ENCODE measurements at regions not wholly inside any gene's neighbourhood (a gene's known extent, or its start where the extent isn't known, plus 50 kb on each side); places are given as distances from the start of the nearest gene placed in this dataset.
"Not testable (repeated sequence)": the region's sequence is repeated elsewhere in the genome, so short reads cannot be mapped to it uniquely, and the experiment has no call there.

- no peak overlapping the region for H3K4me3 ChIP-seq (ENCODE audit: low read length)
- TF ChIP-seq, protein P1, sequence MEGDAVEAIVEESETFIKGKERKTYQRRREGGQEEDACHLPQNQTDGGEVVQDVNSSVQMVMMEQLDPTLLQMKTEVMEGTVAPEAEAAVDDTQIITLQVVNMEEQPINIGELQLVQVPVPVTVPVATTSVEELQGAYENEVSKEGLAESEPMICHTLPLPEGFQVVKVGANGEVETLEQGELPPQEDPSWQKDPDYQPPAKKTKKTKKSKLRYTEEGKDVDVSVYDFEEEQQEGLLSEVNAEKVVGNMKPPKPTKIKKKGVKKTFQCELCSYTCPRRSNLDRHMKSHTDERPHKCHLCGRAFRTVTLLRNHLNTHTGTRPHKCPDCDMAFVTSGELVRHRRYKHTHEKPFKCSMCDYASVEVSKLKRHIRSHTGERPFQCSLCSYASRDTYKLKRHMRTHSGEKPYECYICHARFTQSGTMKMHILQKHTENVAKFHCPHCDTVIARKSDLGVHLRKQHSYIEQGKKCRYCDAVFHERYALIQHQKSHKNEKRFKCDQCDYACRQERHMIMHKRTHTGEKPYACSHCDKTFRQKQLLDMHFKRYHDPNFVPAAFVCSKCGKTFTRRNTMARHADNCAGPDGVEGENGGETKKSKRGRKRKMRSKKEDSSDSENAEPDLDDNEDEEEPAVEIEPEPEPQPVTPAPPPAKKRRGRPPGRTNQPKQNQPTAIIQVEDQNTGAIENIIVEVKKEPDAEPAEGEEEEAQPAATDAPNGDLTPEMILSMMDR (IDR thresholded peaks at IDR 0.05; ENCODE audit: insufficient read depth, low read depth, low read length, missing control alignments), result no peak
- no peak for DNase-seq (ENCODE audit: low read depth)
Measured at GRCh38 chr11:86737230-86737629, 63.1 kb upstream of the PRSS23 start.

DNA sequence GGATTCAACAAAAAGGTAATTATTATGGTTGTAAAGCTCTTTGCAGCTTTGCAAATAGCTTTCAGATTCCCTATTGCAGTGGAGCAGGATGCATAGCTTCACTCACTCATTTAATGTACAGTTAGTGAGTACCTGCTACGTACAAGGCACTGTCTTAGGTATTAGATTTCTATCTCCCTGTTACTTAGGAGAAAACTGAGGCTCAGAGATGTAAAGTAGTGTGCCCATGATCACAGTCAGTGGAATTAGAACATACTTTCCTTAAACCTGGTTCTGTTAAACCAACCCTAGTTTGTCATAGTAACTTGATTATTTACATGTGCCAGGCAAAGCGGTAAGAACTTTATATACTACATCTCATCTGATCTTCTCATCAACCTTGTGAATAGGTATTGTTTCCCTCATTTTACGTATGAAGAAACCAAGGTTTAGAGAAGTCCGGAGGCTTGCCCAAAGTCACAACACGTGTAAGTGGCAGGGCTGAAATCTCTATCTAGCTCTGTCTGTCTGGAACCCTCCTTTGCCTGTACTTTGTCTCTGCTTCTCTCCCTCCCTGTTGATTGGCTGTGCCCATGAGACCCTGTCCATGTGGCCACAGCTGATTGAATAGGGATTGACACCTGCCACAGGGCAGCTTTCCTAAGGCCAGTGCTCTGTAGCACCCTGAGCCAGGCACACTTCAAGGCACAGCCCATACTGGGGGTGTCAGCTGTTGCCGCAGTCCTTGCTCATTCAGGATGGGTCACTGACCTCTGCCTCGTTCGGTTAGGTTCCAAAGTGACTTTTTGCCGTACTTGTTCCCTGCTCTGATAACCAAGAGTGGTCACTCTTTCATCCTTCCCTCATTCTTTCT is 63.8 kb upstream of the PRSS23 start:
- DNase-seq (ENCODE audit: low read depth), result no peak
- TF ChIP-seq, protein P1 (IDR thresholded peaks at IDR 0.05; ENCODE audit: insufficient read depth, low read depth, low read length, missing control alignments), result no peak
- no peak overlapping the region for H3K4me3 ChIP-seq (ENCODE audit: low read length)

GRCh38 chr11:86735451-86736290 is 63.3 kb upstream of the ME3 start:
- TF ChIP-seq, protein P1 (IDR thresholded peaks at IDR 0.05; ENCODE audit: insufficient read depth, low read depth, low read length, missing control alignments), result no peak
- no peak overlapping the region for H3K4me3 ChIP-seq (ENCODE audit: low read length)
- no peak for DNase-seq (ENCODE audit: low read depth)

- H3K4me3 ChIP-seq (ENCODE audit: low read length); DNase-seq (ENCODE audit: low read depth): not testable (repeated sequence)
Measured at GRCh38 chr11:86732739-86733138, 60.3 kb upstream of the ME3 start.

- not testable (repeated sequence) for H3K4me3 ChIP-seq (ENCODE audit: low read length); DNase-seq (ENCODE audit: low read depth)
Measured at GRCh38 chr11:86732286-86732685, 59.9 kb upstream of the ME3 start.

DNA sequence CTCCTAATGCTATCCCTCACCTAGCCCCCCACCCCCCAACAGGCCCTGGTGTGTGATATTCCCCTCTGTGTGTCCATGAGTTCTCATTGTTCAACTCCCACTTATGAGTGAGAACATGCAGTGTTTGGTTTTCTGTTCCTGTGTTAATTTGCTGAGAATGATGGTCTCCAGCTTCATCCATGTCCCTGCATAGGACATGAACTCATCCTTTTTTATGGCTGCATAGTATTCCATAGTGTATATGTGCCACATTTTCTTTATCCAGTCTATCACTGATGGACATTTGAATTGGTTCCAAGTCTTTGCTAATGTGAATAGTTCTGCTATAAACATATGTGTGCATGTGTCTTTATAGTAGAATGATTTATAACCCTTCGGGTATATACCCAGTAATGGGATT is 57.2 kb upstream of the ME3 start:
- H3K4me3 ChIP-seq (ENCODE audit: low read length); DNase-seq (ENCODE audit: low read depth): not testable (repeated sequence)

GRCh38 chr11:86728562-86728961 is 56.1 kb upstream of the ME3 start:
- no peak for DNase-seq (ENCODE audit: low read depth)
- no peak overlapping the region for H3K4me3 ChIP-seq (ENCODE audit: low read length)
- TF ChIP-seq, protein P1 (IDR thresholded peaks at IDR 0.05; ENCODE audit: insufficient read depth, low read depth, low read length, missing control alignments), result no peak

- TF ChIP-seq, protein P1 (IDR thresholded peaks at IDR 0.05; ENCODE audit: insufficient read depth, low read depth, low read length, missing control alignments), result no peak
- no peak overlapping the region for H3K4me3 ChIP-seq (ENCODE audit: low read length)
- DNase-seq (ENCODE audit: low read depth), result no peak
Measured at GRCh38 chr11:86726770-86727504, 54.5 kb upstream of the ME3 start.

Measured in epithelial cell of esophagus (primary cell).